ENCODE measurements at regions not wholly inside any gene's neighbourhood (a gene's known extent, or its start where the extent isn't known, plus 50 kb on each side); places are given as distances from the start of the nearest gene placed in this dataset.

GRCh38 chr5:27700526-27700925 is 662.1 kb upstream of the CDH9 start:
- H3K4me2 ChIP-seq, result no peak overlapping the region
- H3K4me1 ChIP-seq (ENCODE audit: control insufficient read depth in 1 of 2, insufficient read depth in 2 of 2, low read depth in 1 of 2, low read length in 1 of 2), result peaks cover 0 to 8% of the 10 kb centered on the region in 2 experiments; a peak in 1 of 4 replicates
- POLR2A ChIA-PET, result no interaction called here
- no peak for DNase-seq
- no peak overlapping the region for H2AFZ ChIP-seq (ENCODE audit: low read depth)
- H4K20me1 ChIP-seq (ENCODE audit: insufficient read depth), result no peaks in the 10 kb centered on the region
- H3K9me3 ChIP-seq, result no peaks in the 10 kb centered on the region
- no peak overlapping the region for H3K9ac ChIP-seq
- no peaks in the 10 kb centered on the region for H3K27me3 ChIP-seq (ENCODE audit: insufficient read depth)
- CTCF ChIA-PET, result no interaction called here
- no peaks in the 10 kb centered on the region for H3K36me3 ChIP-seq (replicated peaks in 1 of 2; ENCODE audit: control insufficient read depth in 1 of 2, insufficient read depth in 2 of 2, low read length in 1 of 2)
- H3F3A ChIP-seq (replicated peaks; ENCODE audit: insufficient read depth), result peaks cover 8% of the 10 kb centered on the region
- H3K27ac ChIP-seq (ENCODE audit: low read depth in 2 of 2, low read length in 1 of 2), result no peak overlapping the region
- H3K9me2 ChIP-seq, result no peaks in the 10 kb centered on the region
- H3K4me3 ChIP-seq (ENCODE audit: low read depth in 2 of 2, low read length in 1 of 2), result no peak overlapping the region
- TF ChIP-seq EZH2phosphoT487 (IDR thresholded peaks at IDR 0.05; ENCODE audit: borderline replicate concordance, low read depth), result no peak
- TF ChIP-seq TCF12 (IDR thresholded peaks at IDR 0.05), result no peak
- no peak for TF ChIP-seq ELF1 (IDR thresholded peaks at IDR 0.05)
- TF ChIP-seq EP300 (IDR thresholded peaks at IDR 0.05; ENCODE audit: borderline replicate concordance in 1 of 2, low read depth in 1 of 2, low read length in 1 of 2), result no peak
- TF ChIP-seq GABPA (IDR thresholded peaks at IDR 0.05; ENCODE audit: low read depth), result no peak
- no peak for TF ChIP-seq FOXM1 (IDR thresholded peaks at IDR 0.05; ENCODE audit: low read depth)
- TF ChIP-seq SIN3A (IDR thresholded peaks at IDR 0.05; ENCODE audit: borderline replicate concordance, low read depth, low read length), result no peak
- no peak for TF ChIP-seq RFX5 (IDR thresholded peaks at IDR 0.05; ENCODE audit: low read length)
- TF ChIP-seq FOSL2 (IDR thresholded peaks at IDR 0.05; ENCODE audit: borderline replicate concordance, low read depth), result no peak
- no peak for TF ChIP-seq FOXJ3 (CRISPR knock-in tag; IDR thresholded peaks at IDR 0.05)
- TF ChIP-seq SMC3 (IDR thresholded peaks at IDR 0.05; ENCODE audit: low read depth, low read length), result no peak
- no peak for TF ChIP-seq NRF1 (IDR thresholded peaks at IDR 0.05; ENCODE audit: low read depth, low read length)
- TF ChIP-seq NFIC (IDR thresholded peaks at IDR 0.05; ENCODE audit: borderline replicate concordance), result no peak
- no peak for TF ChIP-seq REST (IDR thresholded peaks at IDR 0.05; ENCODE audit: low read depth, low read length)
- TF ChIP-seq, protein P1, sequence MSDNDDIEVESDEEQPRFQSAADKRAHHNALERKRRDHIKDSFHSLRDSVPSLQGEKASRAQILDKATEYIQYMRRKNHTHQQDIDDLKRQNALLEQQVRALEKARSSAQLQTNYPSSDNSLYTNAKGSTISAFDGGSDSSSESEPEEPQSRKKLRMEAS (IDR thresholded peaks at IDR 0.05; ENCODE audit: low read depth), result no peak
- TF ChIP-seq, protein P2, sequence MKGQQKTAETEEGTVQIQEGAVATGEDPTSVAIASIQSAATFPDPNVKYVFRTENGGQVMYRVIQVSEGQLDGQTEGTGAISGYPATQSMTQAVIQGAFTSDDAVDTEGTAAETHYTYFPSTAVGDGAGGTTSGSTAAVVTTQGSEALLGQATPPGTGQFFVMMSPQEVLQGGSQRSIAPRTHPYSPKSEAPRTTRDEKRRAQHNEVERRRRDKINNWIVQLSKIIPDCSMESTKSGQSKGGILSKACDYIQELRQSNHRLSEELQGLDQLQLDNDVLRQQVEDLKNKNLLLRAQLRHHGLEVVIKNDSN (IDR thresholded peaks at IDR 0.05; ENCODE audit: borderline replicate concordance, low read depth), result no peak
- no peak for TF ChIP-seq RXRA (IDR thresholded peaks at IDR 0.05; ENCODE audit: borderline replicate concordance, low read depth)
- TF ChIP-seq MEF2A (IDR thresholded peaks at IDR 0.05; ENCODE audit: borderline replicate concordance, low read depth), result no peak
- TF ChIP-seq RCOR1 (IDR thresholded peaks at IDR 0.05; ENCODE audit: low read length), result no peak
- TF ChIP-seq TEAD4 (IDR thresholded peaks at IDR 0.05; ENCODE audit: borderline replicate concordance, insufficient read depth), result no peak
- H3K79me2 ChIP-seq (ENCODE audit: insufficient read depth), result no peaks in the 10 kb centered on the region

Data from SK-N-SH (cell line).